BE2C (cell line): ENCODE measurements at regions not wholly inside any gene's neighbourhood (a gene's known extent, or its start where the extent isn't known, plus 50 kb on each side); places are given as distances from the start of the nearest gene placed in this dataset.

ENCODE experiments used
- DNase-seq: peaks from one replicate; pipeline ENCODE4 v3.0.0-alpha.2; 2020
- H3K27me3 ChIP-seq: fragments of 250-450 bp; sonication (Bioruptor Pico); 2 replicates; pipeline ENCODE4 v1.5.1; 2020; ENCODE audit warnings: mild to moderate bottlenecking
- H3K36me3 ChIP-seq: fragments of 250-450 bp; sonication (Bioruptor Pico); 2 replicates; pipeline ENCODE4 v1.5.1; 2020; ENCODE audit warnings: mild to moderate bottlenecking
- H3K4me1 ChIP-seq: fragments of 250-450 bp; sonication (Bioruptor Pico); 2 replicates; pipeline ENCODE4 v1.5.1; 2020
- H3K4me3 ChIP-seq: 2 replicates; pipeline ENCODE4 v1.5.1; 2011; ENCODE audit warnings: low read depth, low read length
- H3K9me3 ChIP-seq: fragments of 250-450 bp; sonication (Bioruptor Pico); 2 replicates; pipeline ENCODE4 v1.5.1; 2020
- TF ChIP-seq, protein P1 (sequence below): IDR thresholded peaks from 2 replicates; pipeline ENCODE4 v1.5.1; 2012; ENCODE audit warnings: mild to moderate bottlenecking, low read depth, low read length

DNA sequence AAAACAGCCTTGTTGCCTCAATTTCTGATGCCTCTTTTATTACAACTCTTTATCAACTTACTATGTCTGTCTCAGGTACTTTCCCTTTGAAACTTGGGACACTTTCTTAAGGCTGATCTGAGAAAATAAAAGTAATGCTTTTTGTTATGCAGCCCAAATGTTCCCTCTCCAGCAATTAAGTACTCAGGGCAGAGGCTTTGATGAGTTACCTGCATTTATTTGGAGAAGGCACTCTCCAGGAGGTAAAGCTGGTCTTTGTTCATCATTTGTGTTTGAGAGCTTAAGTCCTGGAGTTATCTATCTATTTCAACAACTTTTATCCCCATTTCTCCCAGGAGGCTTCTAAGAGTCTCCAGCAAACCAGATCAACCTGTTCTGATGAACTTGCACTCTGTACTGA lies 259.2 kb downstream of the ASXL3 start:
- H3K27me3 ChIP-seq, result no peaks in the 10 kb centered on the region
- DNase-seq, result no peak
- no peaks in the 10 kb centered on the region for H3K36me3 ChIP-seq
- H3K4me1 ChIP-seq, result no peaks in the 10 kb centered on the region
- no peak overlapping the region for H3K4me3 ChIP-seq
- no peaks in the 10 kb centered on the region for H3K9me3 ChIP-seq
- TF ChIP-seq, protein P1, sequence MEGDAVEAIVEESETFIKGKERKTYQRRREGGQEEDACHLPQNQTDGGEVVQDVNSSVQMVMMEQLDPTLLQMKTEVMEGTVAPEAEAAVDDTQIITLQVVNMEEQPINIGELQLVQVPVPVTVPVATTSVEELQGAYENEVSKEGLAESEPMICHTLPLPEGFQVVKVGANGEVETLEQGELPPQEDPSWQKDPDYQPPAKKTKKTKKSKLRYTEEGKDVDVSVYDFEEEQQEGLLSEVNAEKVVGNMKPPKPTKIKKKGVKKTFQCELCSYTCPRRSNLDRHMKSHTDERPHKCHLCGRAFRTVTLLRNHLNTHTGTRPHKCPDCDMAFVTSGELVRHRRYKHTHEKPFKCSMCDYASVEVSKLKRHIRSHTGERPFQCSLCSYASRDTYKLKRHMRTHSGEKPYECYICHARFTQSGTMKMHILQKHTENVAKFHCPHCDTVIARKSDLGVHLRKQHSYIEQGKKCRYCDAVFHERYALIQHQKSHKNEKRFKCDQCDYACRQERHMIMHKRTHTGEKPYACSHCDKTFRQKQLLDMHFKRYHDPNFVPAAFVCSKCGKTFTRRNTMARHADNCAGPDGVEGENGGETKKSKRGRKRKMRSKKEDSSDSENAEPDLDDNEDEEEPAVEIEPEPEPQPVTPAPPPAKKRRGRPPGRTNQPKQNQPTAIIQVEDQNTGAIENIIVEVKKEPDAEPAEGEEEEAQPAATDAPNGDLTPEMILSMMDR, result no peak

DNA sequence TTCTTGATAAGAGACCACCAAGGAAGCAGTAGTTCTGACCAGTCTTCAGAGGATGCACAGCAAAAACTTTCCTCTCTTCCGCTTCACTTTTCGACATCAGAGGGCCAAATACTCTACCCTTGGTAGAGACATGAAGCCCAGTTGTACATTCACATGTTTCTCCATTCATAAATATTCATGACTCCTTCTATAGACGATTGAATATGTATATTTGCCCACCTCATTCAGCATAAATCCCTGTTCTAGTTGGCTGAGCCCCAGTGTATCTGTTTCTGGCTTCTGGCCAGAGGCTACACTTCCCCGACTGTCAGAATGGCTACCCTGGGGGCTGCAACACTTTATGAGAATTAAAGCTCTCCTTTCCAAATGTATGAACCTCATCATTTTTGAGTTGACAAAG lies 258.5 kb downstream of the ASXL3 start:
- Histone ChIP-seq H3K36me3 (no peaks in the 10 kb centered on the region), H3K4me3 (no peak overlapping the region), H3K4me1 (no peaks in the 10 kb centered on the region), H3K9me3 (no peaks in the 10 kb centered on the region), H3K27me3 (no peaks in the 10 kb centered on the region)
- TF ChIP-seq, protein P1, result no peak
- DNase-seq, result peak; percentile 11

DNA sequence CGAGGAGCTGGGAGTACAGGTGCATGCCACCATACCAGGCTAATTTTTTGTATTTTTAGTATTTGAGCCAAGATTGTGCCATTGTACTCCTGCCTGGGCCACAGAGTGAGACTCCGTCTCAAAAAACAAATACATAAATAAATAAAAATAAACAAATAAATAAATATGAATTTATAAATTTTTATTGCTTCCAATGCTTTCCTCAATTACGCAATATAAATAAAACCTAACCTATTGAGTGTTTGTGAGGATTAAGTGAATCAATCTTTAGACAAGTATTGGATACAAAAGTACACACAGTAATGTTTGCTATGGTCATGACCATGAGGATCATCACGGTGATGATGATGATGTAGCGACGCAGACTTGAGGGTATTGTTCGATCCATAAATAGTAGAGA lies 257.4 kb downstream of the ASXL3 start:
- Histone ChIP-seq H3K36me3 (no peaks in the 10 kb centered on the region), H3K9me3 (no peaks in the 10 kb centered on the region), H3K27me3 (no peaks in the 10 kb centered on the region), H3K4me3 (no peak overlapping the region), H3K4me1 (no peaks in the 10 kb centered on the region)
- no peak for DNase-seq
- TF ChIP-seq, protein P1, result no peak

DNA sequence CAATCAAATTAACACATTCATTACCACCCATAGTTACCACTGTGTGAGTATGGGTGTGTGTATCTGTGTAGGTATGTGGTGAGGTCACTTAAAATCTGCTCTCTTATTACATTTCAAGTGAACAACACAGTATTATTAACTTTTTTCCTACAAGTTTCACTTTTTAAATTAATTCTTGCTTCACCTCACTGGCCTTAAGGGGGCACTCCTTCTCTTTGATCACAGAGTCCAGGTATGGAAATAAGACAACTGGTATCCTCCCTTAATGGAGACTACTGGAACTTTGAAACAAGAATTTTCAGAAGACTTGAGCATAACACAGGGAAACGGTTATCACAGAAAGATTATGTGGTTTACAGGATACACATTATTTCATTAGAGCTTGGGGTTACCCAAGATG lies 255.8 kb downstream of the ASXL3 start:
- H3K27me3 ChIP-seq, result no peaks in the 10 kb centered on the region
- TF ChIP-seq, protein P1, result peak; percentile 49
- H3K9me3 ChIP-seq, result no peaks in the 10 kb centered on the region
- H3K36me3 ChIP-seq, result no peaks in the 10 kb centered on the region
- no peaks in the 10 kb centered on the region for H3K4me1 ChIP-seq
- no peak for DNase-seq
- no peak overlapping the region for H3K4me3 ChIP-seq

DNA sequence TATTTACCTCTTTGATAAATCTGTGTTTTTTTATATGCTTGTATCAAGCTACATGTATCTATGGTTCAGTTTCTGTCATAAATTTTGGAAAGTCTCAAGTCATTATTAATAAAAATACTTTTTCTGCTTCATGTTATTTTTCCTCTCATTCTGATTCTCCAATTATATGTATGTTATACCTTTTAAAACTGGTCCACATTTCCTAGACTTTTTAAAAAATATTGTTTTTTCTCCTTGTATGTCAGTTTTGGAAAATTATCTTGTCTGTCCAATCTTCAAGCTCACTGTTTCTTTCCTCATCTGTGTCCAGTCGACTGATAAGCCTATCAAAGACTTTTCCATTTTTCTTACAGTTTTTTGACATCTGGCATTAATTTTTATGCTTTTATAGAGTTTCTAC lies 253.4 kb downstream of the ASXL3 start:
- H3K36me3 ChIP-seq, result no peaks in the 10 kb centered on the region
- no peak overlapping the region for H3K4me3 ChIP-seq
- no peak for DNase-seq
- TF ChIP-seq, protein P1, result no peak
- H3K4me1 ChIP-seq, result no peaks in the 10 kb centered on the region
- no peaks in the 10 kb centered on the region for H3K9me3 ChIP-seq
- H3K27me3 ChIP-seq, result no peaks in the 10 kb centered on the region

DNA sequence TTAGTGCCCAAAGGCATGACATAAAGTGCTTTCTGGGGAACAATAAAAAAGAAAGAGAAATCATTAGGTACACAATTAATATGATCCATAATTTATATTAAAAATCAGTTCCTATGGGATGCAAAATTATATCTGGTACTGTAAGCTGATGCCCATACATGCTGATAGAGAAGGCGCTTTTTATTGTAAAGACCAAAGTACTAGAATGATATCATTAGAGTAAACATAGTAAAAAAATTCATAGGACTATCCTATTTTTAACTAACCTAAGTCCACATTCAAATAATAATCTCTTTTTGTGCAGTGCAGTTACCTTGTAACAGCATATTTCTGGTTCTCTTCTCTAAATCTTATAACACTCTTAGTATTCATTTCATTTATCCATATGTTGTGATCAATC lies 252.2 kb downstream of the ASXL3 start:
- no peaks in the 10 kb centered on the region for H3K36me3 ChIP-seq
- H3K9me3 ChIP-seq, result no peaks in the 10 kb centered on the region
- TF ChIP-seq, protein P1, result no peak
- no peak for DNase-seq
- H3K4me1 ChIP-seq, result no peaks in the 10 kb centered on the region
- no peaks in the 10 kb centered on the region for H3K27me3 ChIP-seq
- H3K4me3 ChIP-seq, result no peak overlapping the region
